ENCODE measurements at regions not wholly inside any gene's neighbourhood (a gene's known extent, or its start where the extent isn't known, plus 50 kb on each side); places are given as distances from the start of the nearest gene placed in this dataset.

DNA sequence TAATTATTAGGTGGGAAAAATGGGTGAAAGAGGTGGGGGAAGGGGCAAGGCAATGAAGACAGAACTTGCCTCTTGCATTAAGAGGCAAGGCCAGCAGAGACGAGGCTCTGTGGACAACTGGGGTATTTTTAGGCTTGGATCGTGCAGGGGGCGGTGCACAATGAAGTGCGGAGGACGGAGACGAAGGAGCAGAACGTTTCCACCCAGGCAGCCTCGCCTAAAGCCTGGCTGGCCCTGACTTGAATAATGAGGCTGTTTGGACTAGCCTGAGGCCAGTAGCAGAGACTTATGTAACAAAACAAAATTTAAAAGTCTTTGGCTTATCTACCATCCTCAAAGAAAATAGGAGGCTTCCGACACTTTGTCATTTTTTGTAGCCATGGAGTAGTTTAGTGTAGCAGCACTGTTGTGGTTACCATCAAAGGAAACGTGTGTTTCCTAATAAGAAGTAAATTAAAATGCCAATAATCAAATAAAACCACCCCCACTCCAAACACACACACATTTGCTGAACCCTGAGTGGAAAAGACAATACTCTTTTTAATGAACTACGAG lies 370.0 kb upstream of the CNR1 start:
- TF ChIP-seq, protein P1, sequence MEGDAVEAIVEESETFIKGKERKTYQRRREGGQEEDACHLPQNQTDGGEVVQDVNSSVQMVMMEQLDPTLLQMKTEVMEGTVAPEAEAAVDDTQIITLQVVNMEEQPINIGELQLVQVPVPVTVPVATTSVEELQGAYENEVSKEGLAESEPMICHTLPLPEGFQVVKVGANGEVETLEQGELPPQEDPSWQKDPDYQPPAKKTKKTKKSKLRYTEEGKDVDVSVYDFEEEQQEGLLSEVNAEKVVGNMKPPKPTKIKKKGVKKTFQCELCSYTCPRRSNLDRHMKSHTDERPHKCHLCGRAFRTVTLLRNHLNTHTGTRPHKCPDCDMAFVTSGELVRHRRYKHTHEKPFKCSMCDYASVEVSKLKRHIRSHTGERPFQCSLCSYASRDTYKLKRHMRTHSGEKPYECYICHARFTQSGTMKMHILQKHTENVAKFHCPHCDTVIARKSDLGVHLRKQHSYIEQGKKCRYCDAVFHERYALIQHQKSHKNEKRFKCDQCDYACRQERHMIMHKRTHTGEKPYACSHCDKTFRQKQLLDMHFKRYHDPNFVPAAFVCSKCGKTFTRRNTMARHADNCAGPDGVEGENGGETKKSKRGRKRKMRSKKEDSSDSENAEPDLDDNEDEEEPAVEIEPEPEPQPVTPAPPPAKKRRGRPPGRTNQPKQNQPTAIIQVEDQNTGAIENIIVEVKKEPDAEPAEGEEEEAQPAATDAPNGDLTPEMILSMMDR (IDR thresholded peaks at IDR 0.05), result no peak
- TF ChIP-seq EP300 (IDR thresholded peaks at IDR 0.05), result no peak
- no peak for TF ChIP-seq POLR2A (IDR thresholded peaks at IDR 0.05)
- TF ChIP-seq POLR2AphosphoS5 (IDR thresholded peaks at IDR 0.05), result no peak

Measured in upper lobe of left lung (tissue), 4 donors.